Tibial nerve (tissue), 4 donors: ENCODE measurements at regions not wholly inside any gene's neighbourhood (a gene's known extent, or its start where the extent isn't known, plus 50 kb on each side); places are given as distances from the start of the nearest gene placed in this dataset.

ENCODE experiments used
- DNase-seq, 2 donors: peaks; one replicate each; pipeline ENCODE4 v3.0.0-alpha.2; 2019; ENCODE audit warnings: low spot score in 2 of 2
- H3K27ac ChIP-seq, 4 donors: fragments of 200-600 bp; sonication (generic) in 3 of 4; one replicate each; pipeline ENCODE4 v1.5.1; 2017 to 2019; ENCODE audit warnings: mild to moderate bottlenecking in 1 of 4
- H3K27me3 ChIP-seq, 2 donors: fragments of 200-600 bp; sonication (generic) in 1 of 2; one replicate each; pipeline versions ENCODE4 v1.5.1 to v1.6.0; 2017 to 2019
- H3K36me3 ChIP-seq, 3 donors: fragments of 200-600 bp; sonication (generic); one replicate each; pipeline ENCODE4 v1.5.1; 2018 to 2019
- H3K4me1 ChIP-seq, 4 donors: fragments of 200-600 bp; sonication (generic) in 3 of 4; one replicate each; pipeline ENCODE4 v1.5.1; 2017 to 2019
- H3K4me3 ChIP-seq, 4 donors: fragments of 200-600 bp; sonication (generic) in 3 of 4; one replicate each; pipeline ENCODE4 v1.5.1; 2017 to 2019; ENCODE audit warnings: mild to moderate bottlenecking in 1 of 4, moderate library complexity in 1 of 4
- H3K9me3 ChIP-seq, 4 donors: fragments of 200-600 bp; sonication (generic) in 3 of 4; one replicate each; pipeline ENCODE4 v1.5.1; 2017 to 2019
- EP300 ChIP-seq, 2 donors: sonication (generic); formaldehyde crosslinking; IDR thresholded peaks; one replicate each; pipeline ENCODE4 v1.6.1; 2017; ENCODE audit warnings: antibody characterized with exemption in 2 of 2, mild to moderate bottlenecking in 1 of 2
- POLR2A ChIP-seq, 2 donors: fragments of 450-650 bp; IDR thresholded peaks; one replicate each; pipeline ENCODE4 v1.6.1; 2017; ENCODE audit warnings: antibody characterized with exemption in 2 of 2, mild to moderate bottlenecking in 2 of 2, moderate library complexity in 2 of 2
- WGBS, 2 donors: methylation state at CpG; one replicate each; pipeline ENCODE4 v1.1.5; 2018; 5-methylcytosine and 5-hydroxymethylcytosine counted together
- TF ChIP-seq, protein P1 (sequence below), 5 experiments: fragments of 200-600 bp in 3 of 5; fragments of 450-650 bp in 2 of 5; sonication (generic) in 3 of 5; IDR thresholded peaks; one replicate each; pipeline ENCODE4 v1.5.1; 2016 to 2019; ENCODE audit warnings: antibody characterized with exemption in 5 of 5, mild to moderate bottlenecking in 3 of 5, moderate library complexity in 2 of 5

DNA sequence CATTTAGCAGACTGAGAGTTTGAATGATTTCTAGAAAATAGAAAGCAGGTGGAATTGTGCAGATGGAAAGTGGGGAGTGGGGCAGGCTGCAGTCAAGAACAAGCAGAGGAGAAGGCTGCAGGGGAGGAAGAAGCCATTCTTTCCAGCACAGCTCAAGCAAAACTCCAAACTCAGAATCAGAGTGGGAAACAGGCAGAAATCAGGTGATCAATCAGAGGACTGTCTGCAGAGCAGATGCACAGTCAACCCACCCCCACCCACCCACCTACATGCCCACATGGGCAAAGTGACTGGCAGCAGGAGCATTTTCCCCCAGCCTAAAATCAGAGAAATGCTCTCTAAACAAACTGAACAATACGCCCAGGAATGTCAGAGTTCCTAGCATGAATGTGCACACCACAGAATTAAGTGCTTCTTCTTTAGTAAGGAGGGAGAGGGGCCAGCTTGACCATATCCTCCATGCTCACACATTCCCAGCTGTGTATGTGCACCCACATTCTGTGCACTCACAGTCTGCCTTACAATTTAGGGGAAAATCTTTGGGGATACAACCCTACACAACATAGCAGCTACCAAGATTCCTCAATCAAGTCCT is 194.1 kb upstream of the PLEKHA5 start:
- TF ChIP-seq POLR2A (IDR thresholded peaks at IDR 0.05) (no peak), EP300 (IDR thresholded peaks at IDR 0.05) (no peak)
- TF ChIP-seq, protein P1, sequence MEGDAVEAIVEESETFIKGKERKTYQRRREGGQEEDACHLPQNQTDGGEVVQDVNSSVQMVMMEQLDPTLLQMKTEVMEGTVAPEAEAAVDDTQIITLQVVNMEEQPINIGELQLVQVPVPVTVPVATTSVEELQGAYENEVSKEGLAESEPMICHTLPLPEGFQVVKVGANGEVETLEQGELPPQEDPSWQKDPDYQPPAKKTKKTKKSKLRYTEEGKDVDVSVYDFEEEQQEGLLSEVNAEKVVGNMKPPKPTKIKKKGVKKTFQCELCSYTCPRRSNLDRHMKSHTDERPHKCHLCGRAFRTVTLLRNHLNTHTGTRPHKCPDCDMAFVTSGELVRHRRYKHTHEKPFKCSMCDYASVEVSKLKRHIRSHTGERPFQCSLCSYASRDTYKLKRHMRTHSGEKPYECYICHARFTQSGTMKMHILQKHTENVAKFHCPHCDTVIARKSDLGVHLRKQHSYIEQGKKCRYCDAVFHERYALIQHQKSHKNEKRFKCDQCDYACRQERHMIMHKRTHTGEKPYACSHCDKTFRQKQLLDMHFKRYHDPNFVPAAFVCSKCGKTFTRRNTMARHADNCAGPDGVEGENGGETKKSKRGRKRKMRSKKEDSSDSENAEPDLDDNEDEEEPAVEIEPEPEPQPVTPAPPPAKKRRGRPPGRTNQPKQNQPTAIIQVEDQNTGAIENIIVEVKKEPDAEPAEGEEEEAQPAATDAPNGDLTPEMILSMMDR (IDR thresholded peaks at IDR 0.05): no peak
- no peaks in the 10 kb centered on the region for H3K27me3 ChIP-seq
- 20 to 58% methylated on average over 1 of the region's 1 CpG for WGBS, 2 donors
- H3K9me3 ChIP-seq: no peaks in the 10 kb centered on the region
- no peak overlapping the region for H3K27ac ChIP-seq
- no peaks in the 10 kb centered on the region for H3K4me1 ChIP-seq
- DNase-seq: no peak
- H3K36me3 ChIP-seq: no peaks in the 10 kb centered on the region
- H3K4me3 ChIP-seq: no peak overlapping the region

DNA sequence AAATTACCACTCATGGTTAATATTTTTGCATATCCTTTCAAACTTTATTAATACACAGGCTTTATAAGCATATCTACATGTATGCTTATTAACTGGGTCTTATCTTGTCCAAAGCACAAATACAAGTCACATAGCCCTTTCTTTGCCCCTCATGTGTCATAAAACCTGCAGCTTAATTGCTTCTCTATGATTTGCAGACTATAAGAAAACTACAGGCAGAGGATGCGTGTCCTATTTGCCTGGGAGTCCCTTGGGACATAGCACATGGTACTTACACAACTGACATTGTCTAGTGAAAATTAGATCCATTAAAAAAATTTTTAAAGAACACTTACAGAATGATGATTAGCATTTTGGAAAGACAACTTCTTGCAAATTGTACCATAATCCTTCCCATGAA is 190.5 kb upstream of the PLEKHA5 start:
- Histone ChIP-seq H3K9me3 (no peaks in the 10 kb centered on the region), H3K27me3 (no peaks in the 10 kb centered on the region), H3K4me3 (no peak overlapping the region), H3K4me1 (no peaks in the 10 kb centered on the region), H3K27ac (no peak overlapping the region), H3K36me3 (no peaks in the 10 kb centered on the region)
- TF ChIP-seq, protein P1 (IDR thresholded peaks at IDR 0.05): no peak
- TF ChIP-seq POLR2A (IDR thresholded peaks at IDR 0.05) (no peak), EP300 (IDR thresholded peaks at IDR 0.05) (no peak)
- no peak for DNase-seq
- WGBS, 2 donors: 82 to 88% methylated on average over 1 of the region's 1 CpG

DNA sequence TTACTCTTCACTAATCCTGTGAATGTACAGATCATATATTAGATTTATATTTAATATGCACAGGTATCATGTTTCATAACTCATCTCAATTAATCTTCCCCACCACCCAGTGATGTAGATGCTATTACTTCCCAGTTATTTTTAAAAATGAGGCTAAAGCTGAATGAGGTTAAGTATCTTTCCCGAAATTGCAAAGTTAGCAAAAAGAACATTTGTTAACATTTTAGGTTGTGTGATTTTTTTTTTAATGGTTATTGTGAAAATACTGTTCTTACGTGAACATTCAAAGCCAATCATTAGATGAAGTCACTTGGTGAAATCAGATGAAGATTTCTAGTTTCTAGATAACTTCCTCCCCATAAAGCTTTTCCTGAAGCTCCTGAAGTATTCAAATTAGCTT is 186.9 kb upstream of the PLEKHA5 start:
- Histone ChIP-seq H3K4me1 (no peaks in the 10 kb centered on the region), H3K4me3 (no peak overlapping the region), H3K27ac (no peak overlapping the region), H3K27me3 (no peaks in the 10 kb centered on the region), H3K36me3 (no peaks in the 10 kb centered on the region), H3K9me3 (no peaks in the 10 kb centered on the region)
- TF ChIP-seq EP300 (IDR thresholded peaks at IDR 0.05): no peak
- TF ChIP-seq POLR2A (IDR thresholded peaks at IDR 0.05): no peak
- TF ChIP-seq, protein P1 (IDR thresholded peaks at IDR 0.05): no peak
- WGBS, 2 donors: 64 to 69% methylated on average over 2 of the region's 2 CpGs
- no peak for DNase-seq

DNA sequence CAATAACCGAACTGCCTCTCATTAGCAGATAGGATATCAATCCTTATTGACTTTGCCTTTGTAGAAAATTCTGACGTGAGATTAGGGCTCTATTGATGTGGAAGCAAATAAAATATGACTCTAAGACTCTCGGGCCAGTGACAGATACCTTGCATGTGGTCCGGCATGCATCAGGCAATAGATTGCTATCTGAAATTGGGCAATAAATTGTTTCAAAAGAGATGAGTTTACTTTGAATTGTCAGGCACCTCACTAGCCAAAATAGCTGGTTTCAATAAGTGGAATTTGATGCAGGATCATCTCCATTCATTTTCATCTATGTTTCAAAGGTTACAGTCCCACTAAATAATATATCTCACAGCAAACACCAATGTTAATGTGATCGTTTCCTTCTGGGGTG is 186.3 kb upstream of the PLEKHA5 start:
- Histone ChIP-seq H3K4me1 (no peaks in the 10 kb centered on the region), H3K36me3 (no peaks in the 10 kb centered on the region), H3K9me3 (no peaks in the 10 kb centered on the region), H3K27me3 (no peaks in the 10 kb centered on the region), H3K4me3 (no peak overlapping the region), H3K27ac (no peak overlapping the region)
- TF ChIP-seq POLR2A (IDR thresholded peaks at IDR 0.05) (no peak), EP300 (IDR thresholded peaks at IDR 0.05) (no peak)
- TF ChIP-seq, protein P1 (IDR thresholded peaks at IDR 0.05): no peak
- DNase-seq: no peak
- WGBS, 2 donors: 59 to 63% methylated on average over 5 of the region's 5 CpGs

DNA sequence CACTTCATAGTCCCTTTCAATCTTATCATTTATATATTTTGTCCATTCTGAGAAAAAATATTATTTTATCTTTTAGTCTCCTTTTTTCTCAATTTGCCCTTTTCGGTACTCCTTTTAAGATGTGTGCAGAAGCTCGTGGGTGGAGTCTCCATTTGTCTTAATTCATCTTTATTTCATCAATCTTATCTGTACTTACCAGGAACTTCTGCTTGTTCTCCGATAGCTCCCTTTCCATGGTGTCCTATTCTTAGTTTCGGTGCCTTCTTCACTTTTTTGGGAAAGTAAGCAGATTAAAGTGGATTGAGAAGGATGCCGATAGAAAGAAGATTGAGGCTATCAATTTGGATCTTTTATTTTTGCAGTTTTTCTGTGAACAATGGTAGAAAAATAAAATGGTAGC is 183.4 kb upstream of the PLEKHA5 start:
- no peak overlapping the region for H3K4me3 ChIP-seq
- WGBS, 2 donors: 93% methylated on average over 5 of the region's 5 CpGs
- no peak for TF ChIP-seq POLR2A (IDR thresholded peaks at IDR 0.05)
- no peaks in the 10 kb centered on the region for H3K9me3 ChIP-seq
- H3K36me3 ChIP-seq: no peaks in the 10 kb centered on the region
- no peak overlapping the region for H3K27ac ChIP-seq
- no peaks in the 10 kb centered on the region for H3K4me1 ChIP-seq
- no peak for DNase-seq
- H3K27me3 ChIP-seq: no peaks in the 10 kb centered on the region

DNA sequence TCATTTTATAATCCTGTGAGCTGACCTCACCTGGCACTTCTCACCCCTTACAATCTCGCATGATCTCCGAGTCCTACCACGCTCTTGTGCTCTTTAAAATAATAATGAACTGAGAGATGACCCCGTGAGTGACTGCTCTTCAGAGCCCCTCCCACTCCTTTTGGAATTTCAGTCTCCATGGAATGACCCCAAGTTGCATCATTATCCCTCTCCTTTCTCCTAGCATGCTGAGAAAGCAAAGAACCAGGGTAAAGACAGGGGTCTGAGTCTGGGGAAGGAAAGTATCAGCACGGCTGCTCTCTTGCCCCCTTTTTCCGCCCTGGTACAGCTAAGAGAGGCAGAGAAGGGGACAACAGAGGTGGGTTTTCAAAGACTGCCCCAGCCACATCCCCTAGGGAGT is 178.3 kb upstream of the PLEKHA5 start:
- Histone ChIP-seq H3K27me3 (no peaks in the 10 kb centered on the region), H3K4me1 (no peaks in the 10 kb centered on the region), H3K36me3 (no peaks in the 10 kb centered on the region), H3K4me3 (no peak overlapping the region), H3K9me3 (no peaks in the 10 kb centered on the region), H3K27ac (no peak overlapping the region)
- DNase-seq: no peak
- 51 to 53% methylated on average over 6 of the region's 6 CpGs for WGBS, 2 donors
- no peak for TF ChIP-seq EP300 (IDR thresholded peaks at IDR 0.05)
- TF ChIP-seq, protein P1 (IDR thresholded peaks at IDR 0.05): no peak
- TF ChIP-seq POLR2A (IDR thresholded peaks at IDR 0.05): no peak
